Vagina (tissue), 2 donors: ENCODE measurements at regions not wholly inside any gene's neighbourhood (a gene's known extent, or its start where the extent isn't known, plus 50 kb on each side); places are given as distances from the start of the nearest gene placed in this dataset.

Experiments used
- CTCF ChIP-seq, 3 experiments: fragments of 450-650 bp in 2 of 3; fragments of 200-600 bp in 1 of 3; sonication (generic) in 1 of 3; IDR thresholded peaks; one replicate each; pipeline ENCODE4 v1.5.1; 2017 to 2019; ENCODE audit warnings: antibody characterized with exemption in 3 of 3, mild to moderate bottlenecking in 2 of 3, moderate library complexity in 2 of 3
- POLR2A ChIP-seq, 2 donors: fragments of 450-650 bp; IDR thresholded peaks; one replicate each; pipeline ENCODE4 v1.6.1; 2017; ENCODE audit warnings: antibody characterized with exemption in 2 of 2, mild to moderate bottlenecking in 2 of 2, moderate library complexity in 2 of 2

GRCh38 chr4:31075969-31076368 is 355.8 kb downstream of the PCDH7 start:
- no peak for TF ChIP-seq CTCF (IDR thresholded peaks at IDR 0.05)
- TF ChIP-seq POLR2A (IDR thresholded peaks at IDR 0.05): no peak
